GM12892 (cell line): ENCODE measurements at regions not wholly inside any gene's neighbourhood (a gene's known extent, or its start where the extent isn't known, plus 50 kb on each side); places are given as distances from the start of the nearest gene placed in this dataset.

Experiments
- POLR2A ChIP-seq: IDR thresholded peaks from 2 replicates; pipeline ENCODE4 v1.6.1; 2011; ENCODE audit warnings: low read depth, low read length, control low read depth
- POLR2AphosphoS5 ChIP-seq: IDR thresholded peaks from 2 replicates; pipeline ENCODE4 v1.6.1; 2011; ENCODE audit warnings: low read depth, low read length, control low read depth

GRCh38 chr17:31695456-31696090 is 163.5 kb downstream of the COPRS start:
- TF ChIP-seq POLR2AphosphoS5 (no peak), POLR2A (no peak)
